B cell (primary cell): ENCODE measurements at regions not wholly inside any gene's neighbourhood (a gene's known extent, or its start where the extent isn't known, plus 50 kb on each side); places are given as distances from the start of the nearest gene placed in this dataset.

Source experiments
- ATAC-seq: fragments of 200-7000 bp; cut with Tn5 transposase; one replicate; pipeline ENCODE4 v1.10.0; 2021; ENCODE audit warnings: low read depth, mild to moderate bottlenecking, moderate number of reproducible peaks, moderate library complexity
- CTCF ChIA-PET: fragments of 350-600 bp; sonication (Branson Sonifier 250); formaldehyde crosslinking; loops from one replicate; lab custom pipeline; 2021; ENCODE audit warnings: antibody characterized with exemption, inconsistent platforms; lab: Charles Lee
- POLR2A ChIA-PET: fragments of 350-600 bp; sonication (Branson Sonifier 250); formaldehyde crosslinking; loops from one replicate; lab custom pipeline; 2021; ENCODE audit warnings: antibody characterized with exemption; lab: Charles Lee
- DNase-seq: peaks from one replicate; pipeline ENCODE4 v3.0.0; 2013
- H2AFZ ChIP-seq: 2 replicates; pipeline ENCODE4 v1.6.1; 2012; ENCODE audit warnings: mild to moderate bottlenecking, low read depth, low read length; ENCODE audit not compliant: insufficient read depth, poor library complexity, severe bottlenecking
- H3K27ac ChIP-seq, 2 donors: 1 replicate in 1 of 2; 2 replicates in 1 of 2; pipeline ENCODE4 v1.5.1; 2012 to 2013; ENCODE audit warnings: low read length in 2 of 2, mild to moderate bottlenecking in 2 of 2, moderate library complexity in 1 of 2
- H3K27me3 ChIP-seq, 4 experiments: fragments of 200-600 bp in 1 of 4; sonication (generic) in 1 of 4; replicated peaks in 1 of 4; 1 replicate in 2 of 4; 2 replicates in 2 of 4; pipeline versions ENCODE4 v1.6.1 to v1.7.0; 2013 to 2016; ENCODE audit warnings: low read length in 3 of 4, mild to moderate bottlenecking in 2 of 4, mixed read lengths in 1 of 4, moderate library complexity in 1 of 4; ENCODE audit not compliant: insufficient read depth in 4 of 4, control insufficient read depth in 3 of 4; ENCODE audit errors: control extremely low read depth in 1 of 4
- H3K36me3 ChIP-seq, 2 experiments: replicated peaks in 1 of 2; 1 replicate in 1 of 2; 2 replicates in 1 of 2; pipeline versions ENCODE4 v1.6.1 to v1.7.1; 2013; ENCODE audit warnings: low read length in 1 of 2; ENCODE audit not compliant: insufficient read depth in 2 of 2, control insufficient read depth in 1 of 2; ENCODE audit errors: control extremely low read depth in 1 of 2, extremely low read depth in 1 of 2
- H3K4me1 ChIP-seq, 2 donors: fragments of 200-600 bp in 1 of 2; sonication (generic) in 1 of 2; 1 replicate in 1 of 2; 2 replicates in 1 of 2; pipeline versions ENCODE4 v1.5.1 to v1.6.1; 2013 to 2017; ENCODE audit warnings: low read length in 2 of 2; ENCODE audit not compliant: control insufficient read depth in 2 of 2, insufficient read depth in 2 of 2
- H3K4me2 ChIP-seq: replicated peaks from 2 replicates; pipeline ENCODE3; 2012; ENCODE audit warnings: mild to moderate bottlenecking, low read depth, low read length; ENCODE audit not compliant: poor library complexity, severe bottlenecking
- H3K4me3 ChIP-seq, 5 experiments: fragments of 200-600 bp in 1 of 5; sonication (generic) in 1 of 5; 1 replicate in 3 of 5; 2 replicates in 2 of 5; pipeline versions ENCODE4 v1.5.1 to v1.7.0; 2011 to 2016; ENCODE audit warnings: low read length in 4 of 5, mild to moderate bottlenecking in 4 of 5, low read depth in 2 of 5, control low read depth in 1 of 5, moderate library complexity in 1 of 5; ENCODE audit not compliant: insufficient read depth in 1 of 5; ENCODE audit errors: control extremely low read depth in 1 of 5, extremely low read depth in 1 of 5
- H3K79me2 ChIP-seq: fragments of 200-600 bp; sonication (generic); one replicate; pipeline ENCODE4 v1.6.0; 2016; ENCODE audit warnings: low read length; ENCODE audit not compliant: control insufficient read depth, insufficient read depth
- H3K9ac ChIP-seq: fragments of 200-600 bp; sonication (generic); 2 replicates; pipeline ENCODE4 v1.6.1; 2017; ENCODE audit warnings: mild to moderate bottlenecking, low read length, moderate library complexity
- H3K9me3 ChIP-seq, 3 donors: one replicate each; pipeline versions ENCODE4 v1.6.1 to v1.7.1; 2013; ENCODE audit warnings: low read length in 2 of 3; ENCODE audit not compliant: control insufficient read depth in 2 of 3, insufficient read depth in 1 of 3; ENCODE audit errors: control extremely low read depth in 1 of 3
- H4K20me1 ChIP-seq: 2 replicates; pipeline ENCODE4 v1.6.0; 2012; ENCODE audit warnings: mild to moderate bottlenecking, low read length; ENCODE audit not compliant: insufficient read depth, control insufficient read depth, poor library complexity, severe bottlenecking
- H3K27ac Mint-ChIP-seq: one replicate; pipeline ENCODE4 v1.8.0; 2021; ENCODE audit warnings: mixed read lengths
- H3K27me3 Mint-ChIP-seq: one replicate; pipeline ENCODE4 v1.8.0; 2021; ENCODE audit warnings: mixed read lengths
- H3K4me1 Mint-ChIP-seq: one replicate; pipeline ENCODE4 v1.8.0; 2021; ENCODE audit warnings: mixed read lengths
- H3K4me3 Mint-ChIP-seq: one replicate; pipeline ENCODE4 v1.8.0; 2021; ENCODE audit warnings: mixed read lengths
- H3K9me3 Mint-ChIP-seq: one replicate; pipeline ENCODE4 v1.8.0; 2022; ENCODE audit warnings: mixed read lengths; ENCODE audit not compliant: insufficient read depth
- CTCF ChIP-seq: fragments of 200-600 bp; IDR thresholded peaks from one replicate; pipeline ENCODE4 v1.8.0; 2022; ENCODE audit warnings: antibody characterized with exemption, mild to moderate bottlenecking
- EZH2 ChIP-seq: IDR thresholded peaks from 2 replicates; pipeline ENCODE4 v1.6.1; 2012; ENCODE audit warnings: borderline replicate concordance, low read depth, mild to moderate bottlenecking, moderate library complexity, low read length; ENCODE audit not compliant: insufficient read depth, poor library complexity, severe bottlenecking
- WGBS: methylation state at CpG from one replicate; pipeline ENCODE4 v1.1.5; 2013; ENCODE audit warnings: missing lambda C conversion rate; ENCODE audit not compliant: insufficient coverage; 5-methylcytosine and 5-hydroxymethylcytosine counted together
- intact Hi-C: fragments of 100-400 bp; cut with micrococcal nuclease; formaldehyde crosslinking; loops from one replicate; pipeline ENCODE4 v1.10.0; 2022

DNA sequence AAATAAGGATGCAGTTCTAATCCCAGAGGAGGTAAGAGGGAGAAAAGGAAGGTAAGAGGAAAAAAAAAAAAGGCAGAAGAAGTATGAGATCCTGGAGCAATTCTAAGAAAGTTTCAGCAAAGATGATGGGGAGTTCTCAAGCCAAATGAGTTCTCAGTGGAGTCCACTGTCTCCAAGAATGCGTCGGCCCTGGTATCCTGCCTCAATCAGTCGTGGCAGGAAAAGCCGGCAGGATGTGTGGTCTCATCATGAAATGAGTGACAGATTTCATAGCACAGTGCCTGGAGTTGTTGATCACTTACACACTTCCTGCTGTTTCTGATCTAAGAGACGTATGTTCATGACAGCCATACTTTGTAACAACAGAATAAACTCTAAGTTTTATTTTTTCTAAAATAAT lies 554.9 kb downstream of the NXPH1 start:
- H3K27me3 ChIP-seq, result no peaks in the 10 kb centered on the region
- CTCF ChIA-PET, result no interaction called here
- Mint-ChIP-seq H3K4me1 (no peaks in the 10 kb centered on the region), H3K9me3 (no peaks in the 10 kb centered on the region), H3K27ac (no peak overlapping the region), H3K4me3 (no peak overlapping the region), H3K27me3 (no peaks in the 10 kb centered on the region)
- no peak overlapping the region for H3K4me3 ChIP-seq
- H3K9me3 ChIP-seq, result no peaks in the 10 kb centered on the region
- H2AFZ ChIP-seq, result no peak overlapping the region
- H3K9ac ChIP-seq, result no peak overlapping the region
- ATAC-seq (no peak), DNase-seq (no peak)
- H3K79me2 ChIP-seq, result no peaks in the 10 kb centered on the region
- POLR2A ChIA-PET, result no interaction called here
- H4K20me1 ChIP-seq, result no peaks in the 10 kb centered on the region
- no peak overlapping the region for H3K4me2 ChIP-seq
- H3K4me1 ChIP-seq, result no peaks in the 10 kb centered on the region
- H3K27ac ChIP-seq, result no peak overlapping the region
- H3K36me3 ChIP-seq, result no peaks in the 10 kb centered on the region
- intact Hi-C loops, result no loop called here
- 48% methylated on average over 4 of the region's 5 CpGs for WGBS
- TF ChIP-seq EZH2 (no peak), CTCF (no peak)

GRCh38 chr7:8991159-8991558 lies 557.8 kb downstream of the NXPH1 start:
- H3K4me1 ChIP-seq, result no peaks in the 10 kb centered on the region
- H4K20me1 ChIP-seq, result no peaks in the 10 kb centered on the region
- no peak overlapping the region for H3K27ac Mint-ChIP-seq
- H2AFZ ChIP-seq, result no peak overlapping the region
- ChIA-PET POLR2A (no interaction called here), CTCF (no interaction called here)
- no peak overlapping the region for H3K4me3 Mint-ChIP-seq
- no peaks in the 10 kb centered on the region for H3K27me3 ChIP-seq
- H3K27me3 Mint-ChIP-seq, result no peaks in the 10 kb centered on the region
- H3K9ac ChIP-seq, result no peak overlapping the region
- H3K36me3 ChIP-seq, result no peaks in the 10 kb centered on the region
- DNase-seq (no peak), ATAC-seq (no peak)
- H3K4me3 ChIP-seq, result no peak overlapping the region
- no peak overlapping the region for H3K27ac ChIP-seq
- H3K79me2 ChIP-seq, result no peaks in the 10 kb centered on the region
- no CpG with 5 or more reads among the region's 2 CpGs for WGBS
- TF ChIP-seq CTCF (no peak), EZH2 (no peak)
- H3K4me2 ChIP-seq, result no peak overlapping the region
- H3K9me3 Mint-ChIP-seq, result no peaks in the 10 kb centered on the region
- H3K4me1 Mint-ChIP-seq, result no peaks in the 10 kb centered on the region
- no peaks in the 10 kb centered on the region for H3K9me3 ChIP-seq
- intact Hi-C loops, result no loop called here
